HUES64 (cell line): ENCODE measurements at regions not wholly inside any gene's neighbourhood (a gene's known extent, or its start where the extent isn't known, plus 50 kb on each side); places are given as distances from the start of the nearest gene placed in this dataset.
"Not testable (repeated sequence)": the region's sequence is repeated elsewhere in the genome, so short reads cannot be mapped to it uniquely, and the experiment has no call there.

ENCODE experiments used
- H3K27ac ChIP-seq: 2 replicates; pipeline ENCODE4 v1.7.0; 2013; ENCODE audit warnings: low read depth, low read length, inconsistent platforms
- H3K27me3 ChIP-seq: 2 replicates; pipeline ENCODE4 v1.6.1; 2013; ENCODE audit warnings: mild to moderate bottlenecking, low read length; ENCODE audit not compliant: insufficient read depth
- H3K36me3 ChIP-seq: 2 replicates; pipeline ENCODE4 v1.6.1; 2013; ENCODE audit warnings: mild to moderate bottlenecking, low read length; ENCODE audit not compliant: insufficient read depth
- H3K4me1 ChIP-seq: 2 replicates; pipeline ENCODE4 v1.6.1; 2013; ENCODE audit warnings: mild to moderate bottlenecking, low read length, moderate library complexity; ENCODE audit not compliant: insufficient read depth
- H3K4me3 ChIP-seq: 2 replicates; pipeline ENCODE4 v1.5.1; 2013; ENCODE audit warnings: mild to moderate bottlenecking, low read length, moderate library complexity
- H3K9ac ChIP-seq: 2 replicates; pipeline ENCODE4 v1.6.1; 2013; ENCODE audit warnings: mild to moderate bottlenecking, low read depth, low read length
- H3K9me3 ChIP-seq: 2 replicates; pipeline ENCODE4 v1.6.1; 2013; ENCODE audit warnings: low read depth, low read length; ENCODE audit not compliant: insufficient read depth
- WGBS: fragments of 150-250, 120-280 bp; methylation state at CpG from one replicate; pipeline ENCODE4 v1.1.7; 2013; ENCODE audit warnings: missing lambda C conversion rate; 5-methylcytosine and 5-hydroxymethylcytosine counted together

- no peaks in the 10 kb centered on the region for H3K36me3 ChIP-seq
- H3K4me1 ChIP-seq: peaks cover 13% of the 10 kb centered on the region
- H3K27me3 ChIP-seq: no peaks in the 10 kb centered on the region
- H3K27ac ChIP-seq: no peak overlapping the region
- WGBS: 93% methylated on average over 7 of the region's 7 CpGs
- H3K4me3 ChIP-seq: no peak overlapping the region
- H3K9me3 ChIP-seq: peaks cover 20% of the 10 kb centered on the region; the same call in 1 of the 2 replicates
- no peak overlapping the region for H3K9ac ChIP-seq
These were observed 174.8 kb upstream of the NAMPT start for GRCh38 chr7:106459397-106460072.

- 100% methylated on average over 4 of the region's 4 CpGs for WGBS
- no peak overlapping the region for H3K9ac ChIP-seq
- peaks cover 3% of the 10 kb centered on the region; the same call in 1 of the 2 replicates for H3K4me1 ChIP-seq
- no peaks in the 10 kb centered on the region for H3K27me3 ChIP-seq
- peaks cover 33% of the 10 kb centered on the region for H3K9me3 ChIP-seq
- no peaks in the 10 kb centered on the region for H3K36me3 ChIP-seq
- no peak overlapping the region for H3K27ac ChIP-seq
- H3K4me3 ChIP-seq: no peak overlapping the region
These were observed 172.9 kb upstream of the NAMPT start for GRCh38 chr7:106457678-106458077.

- Histone ChIP-seq H3K4me1 (no peaks in the 10 kb centered on the region), H3K9me3 (peaks cover 46% of the 10 kb centered on the region), H3K27me3 (no peaks in the 10 kb centered on the region), H3K4me3 (no peak overlapping the region), H3K36me3 (no peaks in the 10 kb centered on the region), H3K27ac (no peak overlapping the region), H3K9ac (no peak overlapping the region)
These were observed 171.5 kb upstream of the NAMPT start for GRCh38 chr7:106456329-106456728.

GRCh38 chr7:106452031-106452851 is 167.5 kb upstream of the NAMPT start:
- H3K4me1 ChIP-seq: no peaks in the 10 kb centered on the region
- no peak overlapping the region for H3K4me3 ChIP-seq
- 89% methylated on average over 5 of the region's 5 CpGs for WGBS
- H3K36me3 ChIP-seq: no peaks in the 10 kb centered on the region
- H3K27me3 ChIP-seq: no peaks in the 10 kb centered on the region
- peaks cover 39% of the 10 kb centered on the region for H3K9me3 ChIP-seq
- no peak overlapping the region for H3K9ac ChIP-seq
- no peak overlapping the region for H3K27ac ChIP-seq

- no peaks in the 10 kb centered on the region for H3K4me1 ChIP-seq
- peaks cover 39% of the 10 kb centered on the region for H3K9me3 ChIP-seq
- no peak overlapping the region for H3K4me3 ChIP-seq
- no peak overlapping the region for H3K27ac ChIP-seq
- WGBS: 98% methylated on average over 4 of the region's 4 CpGs
- no peaks in the 10 kb centered on the region for H3K27me3 ChIP-seq
- H3K9ac ChIP-seq: no peak overlapping the region
- H3K36me3 ChIP-seq: no peaks in the 10 kb centered on the region
These were observed 166.4 kb upstream of the NAMPT start for GRCh38 chr7:106451171-106451570.

- Histone ChIP-seq H3K27ac (no peak overlapping the region), H3K9ac (no peak overlapping the region), H3K4me3 (no peak overlapping the region), H3K9me3 (peaks cover 39% of the 10 kb centered on the region), H3K36me3 (no peaks in the 10 kb centered on the region), H3K27me3 (no peaks in the 10 kb centered on the region), H3K4me1 (no peaks in the 10 kb centered on the region)
- WGBS: 90% methylated on average over 3 of the region's 3 CpGs
These were observed 165.9 kb upstream of the NAMPT start for GRCh38 chr7:106450716-106451115.

- Histone ChIP-seq H3K9ac (no peak overlapping the region), H3K9me3 (peaks cover 39% of the 10 kb centered on the region)
- 92% methylated on average over 7 of the region's 7 CpGs for WGBS
These were observed 164.4 kb upstream of the NAMPT start for GRCh38 chr7:106448992-106449859.

GRCh38 chr7:106448346-106448991 is 163.7 kb upstream of the NAMPT start:
- Histone ChIP-seq H3K27ac (no peak overlapping the region), H3K27me3 (no peaks in the 10 kb centered on the region), H3K4me1 (no peaks in the 10 kb centered on the region), H3K9me3 (peaks cover 34% of the 10 kb centered on the region), H3K9ac (no peak overlapping the region), H3K36me3 (no peaks in the 10 kb centered on the region), H3K4me3 (no peak overlapping the region)
- no CpG with 5 or more reads among the region's 1 CpG for WGBS

More at GRCh38 chr7:106448992-106449859, 164.4 kb upstream of the NAMPT start:
- H3K4me1 ChIP-seq: no peaks in the 10 kb centered on the region
- no peaks in the 10 kb centered on the region for H3K27me3 ChIP-seq
- H3K4me3 ChIP-seq: no peak overlapping the region
- no peaks in the 10 kb centered on the region for H3K36me3 ChIP-seq
- H3K27ac ChIP-seq: no peak overlapping the region

GRCh38 chr7:106447318-106447847 is 162.6 kb upstream of the NAMPT start:
- no peaks in the 10 kb centered on the region for H3K4me1 ChIP-seq
- no peak overlapping the region for H3K27ac ChIP-seq
- H3K9me3 ChIP-seq: peaks cover 23% of the 10 kb centered on the region
- no peaks in the 10 kb centered on the region for H3K36me3 ChIP-seq
- no peaks in the 10 kb centered on the region for H3K27me3 ChIP-seq
- no peak overlapping the region for H3K4me3 ChIP-seq
- H3K9ac ChIP-seq: no peak overlapping the region
- WGBS: 94% methylated on average over 3 of the region's 3 CpGs

- not testable (repeated sequence) for H3K9ac ChIP-seq, H3K27ac ChIP-seq, H3K4me1 ChIP-seq, H3K27me3 ChIP-seq, H3K4me3 ChIP-seq, H3K36me3 ChIP-seq, H3K9me3 ChIP-seq
These were observed 160.6 kb upstream of the NAMPT start for GRCh38 chr7:106445366-106445765.
